NCI-H128 (cell line): ENCODE measurements at regions not wholly inside any gene's neighbourhood (a gene's known extent, or its start where the extent isn't known, plus 50 kb on each side); places are given as distances from the start of the nearest gene placed in this dataset.
"Not testable (repeated sequence)": the region's sequence is repeated elsewhere in the genome, so short reads cannot be mapped to it uniquely, and the experiment has no call there.

Experiments
- DNase-seq: peaks from one replicate; lab custom pipeline; 2025; ENCODE audit not compliant: unreplicated experiment; lab: John Stamatoyannopoulos, UW

- no peak for DNase-seq
Observed at GRCh38 chr4:77305766-77306165, 148.8 kb downstream of the CCNG2 start.

GRCh38 chr4:77306496-77306895, 149.5 kb downstream of the CCNG2 start:
- DNase-seq, result no peak

GRCh38 chr4:77308843-77309242, 151.8 kb downstream of the CCNG2 start:
- DNase-seq, result no peak

- DNase-seq, result no peak
Observed at GRCh38 chr4:77309496-77309895, 152.5 kb downstream of the CCNG2 start.

- no peak for DNase-seq
Observed at GRCh38 chr4:77310931-77311330, 153.9 kb downstream of the CCNG2 start.

GRCh38 chr4:77314697-77315096, 157.7 kb downstream of the CCNG2 start:
- no peak for DNase-seq

GRCh38 chr4:77327151-77327550, 170.1 kb downstream of the CCNG2 start:
- DNase-seq, result no peak

GRCh38 chr4:77332696-77333270, 175.8 kb downstream of the CCNG2 start:
- DNase-seq, result no peak

GRCh38 chr4:77336411-77337142, 179.6 kb downstream of the CCNG2 start:
- DNase-seq, result no peak

- DNase-seq, result no peak
Observed at GRCh38 chr4:77342170-77342810, 185.3 kb downstream of the CCNG2 start.

- no peak for DNase-seq
Observed at GRCh38 chr4:77344001-77344400, 187.0 kb downstream of the CCNG2 start.

GRCh38 chr4:77344784-77345183, 187.8 kb downstream of the CCNG2 start:
- no peak for DNase-seq

GRCh38 chr4:77347351-77347966, 190.5 kb downstream of the CCNG2 start:
- DNase-seq, result no peak

- DNase-seq, result no peak
Observed at GRCh38 chr4:77348815-77349214, 191.8 kb downstream of the CCNG2 start.

- no peak for DNase-seq
Observed at GRCh38 chr4:77349364-77349763, 192.4 kb downstream of the CCNG2 start.

GRCh38 chr4:77349796-77350195, 192.8 kb downstream of the CCNG2 start:
- no peak for DNase-seq

GRCh38 chr4:77352192-77352591, 195.2 kb downstream of the CCNG2 start:
- DNase-seq, result no peak

GRCh38 chr4:77353724-77354315, 196.8 kb downstream of the CCNG2 start:
- DNase-seq, result not testable (repeated sequence)

GRCh38 chr4:77354550-77354949, 197.5 kb downstream of the CCNG2 start:
- no peak for DNase-seq

GRCh38 chr4:77355731-77356130, 198.7 kb downstream of the CCNG2 start:
- DNase-seq, result no peak

GRCh38 chr4:77358315-77358928, 201.4 kb downstream of the CCNG2 start:
- DNase-seq, result no peak
